Tibial nerve (tissue), 4 donors: ENCODE measurements at regions not wholly inside any gene's neighbourhood (a gene's known extent, or its start where the extent isn't known, plus 50 kb on each side); places are given as distances from the start of the nearest gene placed in this dataset.

Source experiments
- DNase-seq, 2 donors: peaks; one replicate each; pipeline ENCODE4 v3.0.0-alpha.2; 2019; ENCODE audit warnings: low spot score in 2 of 2
- H3K27ac ChIP-seq, 4 donors: fragments of 200-600 bp; sonication (generic) in 3 of 4; one replicate each; pipeline ENCODE4 v1.5.1; 2017 to 2019; ENCODE audit warnings: mild to moderate bottlenecking in 1 of 4
- H3K27me3 ChIP-seq, 2 donors: fragments of 200-600 bp; sonication (generic) in 1 of 2; one replicate each; pipeline versions ENCODE4 v1.5.1 to v1.6.0; 2017 to 2019
- H3K36me3 ChIP-seq, 3 donors: fragments of 200-600 bp; sonication (generic); one replicate each; pipeline ENCODE4 v1.5.1; 2018 to 2019
- H3K4me1 ChIP-seq, 4 donors: fragments of 200-600 bp; sonication (generic) in 3 of 4; one replicate each; pipeline ENCODE4 v1.5.1; 2017 to 2019
- H3K4me3 ChIP-seq, 4 donors: fragments of 200-600 bp; sonication (generic) in 3 of 4; one replicate each; pipeline ENCODE4 v1.5.1; 2017 to 2019; ENCODE audit warnings: mild to moderate bottlenecking in 1 of 4, moderate library complexity in 1 of 4
- H3K9me3 ChIP-seq, 4 donors: fragments of 200-600 bp; sonication (generic) in 3 of 4; one replicate each; pipeline ENCODE4 v1.5.1; 2017 to 2019
- EP300 ChIP-seq, 2 donors: sonication (generic); formaldehyde crosslinking; IDR thresholded peaks; one replicate each; pipeline ENCODE4 v1.6.1; 2017; ENCODE audit warnings: antibody characterized with exemption in 2 of 2, mild to moderate bottlenecking in 1 of 2
- POLR2A ChIP-seq, 2 donors: fragments of 450-650 bp; IDR thresholded peaks; one replicate each; pipeline ENCODE4 v1.6.1; 2017; ENCODE audit warnings: antibody characterized with exemption in 2 of 2, mild to moderate bottlenecking in 2 of 2, moderate library complexity in 2 of 2
- WGBS, 2 donors: methylation state at CpG; one replicate each; pipeline ENCODE4 v1.1.5; 2018; 5-methylcytosine and 5-hydroxymethylcytosine counted together
- TF ChIP-seq, protein P1 (sequence below), 5 experiments: fragments of 200-600 bp in 3 of 5; fragments of 450-650 bp in 2 of 5; sonication (generic) in 3 of 5; IDR thresholded peaks; one replicate each; pipeline ENCODE4 v1.5.1; 2016 to 2019; ENCODE audit warnings: antibody characterized with exemption in 5 of 5, mild to moderate bottlenecking in 3 of 5, moderate library complexity in 2 of 5

DNA sequence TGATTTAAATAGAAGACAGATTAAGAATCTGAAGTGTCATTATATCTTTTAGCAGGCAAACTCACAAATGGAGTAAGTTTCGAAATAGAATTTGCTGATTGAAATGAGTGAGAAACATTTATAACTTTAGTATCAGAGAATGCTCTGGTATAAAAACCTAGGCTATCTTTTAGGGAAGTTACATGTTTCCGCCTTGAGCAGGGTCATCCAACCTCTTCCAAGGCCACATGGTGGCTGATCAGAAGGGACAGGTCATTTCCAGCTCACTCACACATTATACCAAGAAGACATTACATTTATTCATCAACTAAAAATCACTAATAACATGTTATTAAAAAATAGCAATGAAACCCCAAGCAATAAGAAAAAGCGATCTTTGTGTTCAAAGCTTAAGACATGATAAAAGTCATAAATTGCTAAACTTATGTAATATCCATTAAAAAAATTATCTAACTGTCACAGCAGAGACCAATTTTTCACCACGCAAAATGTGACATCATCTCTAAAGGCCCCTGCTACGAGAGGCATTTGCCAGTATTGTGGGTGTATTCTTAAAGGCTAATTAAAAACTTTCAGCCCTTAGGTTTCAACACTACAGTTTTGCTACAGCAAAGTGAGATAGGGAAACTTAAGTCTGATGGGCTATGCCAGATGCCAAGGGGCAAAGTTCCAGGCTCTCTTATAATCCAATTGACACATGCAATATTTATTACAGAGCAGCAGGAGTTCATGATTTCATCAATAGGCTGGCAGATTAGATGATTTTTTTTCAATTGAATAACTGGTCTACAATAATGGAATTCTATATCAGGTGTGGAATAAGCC, 240.4 kb upstream of the TBL1XR1 start:
- Histone ChIP-seq H3K36me3 (no peaks in the 10 kb centered on the region), H3K9me3 (no peaks in the 10 kb centered on the region), H3K4me3 (no peak overlapping the region), H3K4me1 (no peaks in the 10 kb centered on the region), H3K27me3 (no peaks in the 10 kb centered on the region), H3K27ac (no peak overlapping the region)
- no peak for DNase-seq
- 76 to 82% methylated on average over 5 of the region's 5 CpGs for WGBS, 2 donors
- TF ChIP-seq, protein P1, sequence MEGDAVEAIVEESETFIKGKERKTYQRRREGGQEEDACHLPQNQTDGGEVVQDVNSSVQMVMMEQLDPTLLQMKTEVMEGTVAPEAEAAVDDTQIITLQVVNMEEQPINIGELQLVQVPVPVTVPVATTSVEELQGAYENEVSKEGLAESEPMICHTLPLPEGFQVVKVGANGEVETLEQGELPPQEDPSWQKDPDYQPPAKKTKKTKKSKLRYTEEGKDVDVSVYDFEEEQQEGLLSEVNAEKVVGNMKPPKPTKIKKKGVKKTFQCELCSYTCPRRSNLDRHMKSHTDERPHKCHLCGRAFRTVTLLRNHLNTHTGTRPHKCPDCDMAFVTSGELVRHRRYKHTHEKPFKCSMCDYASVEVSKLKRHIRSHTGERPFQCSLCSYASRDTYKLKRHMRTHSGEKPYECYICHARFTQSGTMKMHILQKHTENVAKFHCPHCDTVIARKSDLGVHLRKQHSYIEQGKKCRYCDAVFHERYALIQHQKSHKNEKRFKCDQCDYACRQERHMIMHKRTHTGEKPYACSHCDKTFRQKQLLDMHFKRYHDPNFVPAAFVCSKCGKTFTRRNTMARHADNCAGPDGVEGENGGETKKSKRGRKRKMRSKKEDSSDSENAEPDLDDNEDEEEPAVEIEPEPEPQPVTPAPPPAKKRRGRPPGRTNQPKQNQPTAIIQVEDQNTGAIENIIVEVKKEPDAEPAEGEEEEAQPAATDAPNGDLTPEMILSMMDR (IDR thresholded peaks at IDR 0.05), result no peak
- TF ChIP-seq EP300 (IDR thresholded peaks at IDR 0.05), result no peak
- TF ChIP-seq POLR2A (IDR thresholded peaks at IDR 0.05), result no peak

DNA sequence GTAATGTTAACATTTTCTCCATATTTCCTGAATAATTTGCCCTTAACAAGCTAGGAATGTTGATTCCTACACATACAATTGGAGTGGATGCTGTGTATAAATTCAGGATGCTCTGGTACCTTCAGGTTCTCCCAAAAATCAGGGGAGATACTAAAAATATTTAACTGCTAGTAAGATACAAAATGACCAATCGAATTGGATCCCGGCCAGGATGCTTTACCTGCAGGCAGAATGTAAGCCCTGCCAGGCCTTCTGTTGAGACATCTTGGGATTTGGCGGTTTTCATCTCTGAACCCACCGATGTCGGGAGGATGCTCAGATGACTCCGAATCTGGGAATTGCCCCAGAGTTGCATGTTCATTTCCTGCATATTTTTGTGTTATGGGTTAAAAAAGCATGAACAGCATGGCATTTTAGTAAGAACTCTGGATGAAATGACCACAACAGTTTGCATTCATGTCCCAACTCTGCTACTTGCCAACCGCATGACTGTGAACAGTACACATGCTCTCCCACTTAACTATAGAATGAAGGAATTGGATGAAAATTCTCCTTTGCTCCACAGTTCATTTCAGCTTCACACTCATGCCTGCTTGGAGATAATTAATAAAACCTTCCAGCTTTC, 241.4 kb upstream of the TBL1XR1 start:
- H3K27me3 ChIP-seq, result no peaks in the 10 kb centered on the region
- DNase-seq, result no peak
- H3K4me1 ChIP-seq, result no peaks in the 10 kb centered on the region
- no peaks in the 10 kb centered on the region for H3K9me3 ChIP-seq
- WGBS, 2 donors, result 74 to 78% methylated on average over 7 of the region's 7 CpGs
- no peak for TF ChIP-seq POLR2A (IDR thresholded peaks at IDR 0.05)
- TF ChIP-seq, protein P1 (IDR thresholded peaks at IDR 0.05), result no peak
- no peak for TF ChIP-seq EP300 (IDR thresholded peaks at IDR 0.05)
- H3K4me3 ChIP-seq, result no peak overlapping the region
- H3K27ac ChIP-seq, result no peak overlapping the region
- H3K36me3 ChIP-seq, result no peaks in the 10 kb centered on the region

DNA sequence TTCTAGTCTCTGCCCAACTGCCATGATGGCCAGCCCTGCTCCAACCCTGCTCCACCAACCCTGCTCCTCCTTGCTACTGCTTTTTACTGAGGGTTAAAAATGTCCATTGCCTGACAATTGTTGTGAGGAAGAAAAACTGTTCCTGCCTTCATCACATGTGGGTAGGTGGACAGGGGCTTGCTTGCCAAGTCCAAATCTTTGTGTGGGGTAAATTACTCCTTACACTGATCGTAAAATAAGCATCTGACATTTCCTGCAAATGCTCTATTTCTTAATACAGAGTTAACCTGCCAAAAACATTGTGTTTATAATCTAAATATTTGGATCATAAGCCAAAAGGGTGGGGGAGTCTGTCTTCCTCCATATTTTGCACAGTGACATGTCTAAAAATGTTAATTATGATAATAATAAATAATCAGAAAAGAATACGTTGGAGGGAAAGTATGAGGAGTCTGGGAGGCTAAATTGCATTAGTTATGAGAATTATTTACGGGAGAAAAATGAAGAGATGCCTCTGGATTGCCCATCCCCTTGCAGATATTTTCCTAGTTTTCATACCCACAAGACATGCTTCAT, 242.5 kb upstream of the TBL1XR1 start:
- Histone ChIP-seq H3K4me3 (no peak overlapping the region), H3K27me3 (no peaks in the 10 kb centered on the region), H3K36me3 (no peaks in the 10 kb centered on the region), H3K4me1 (no peaks in the 10 kb centered on the region), H3K9me3 (no peaks in the 10 kb centered on the region), H3K27ac (no peak overlapping the region)
- DNase-seq, result no peak
- WGBS, 2 donors, result 64 to 74% methylated on average over 3 of the region's 3 CpGs
- TF ChIP-seq POLR2A (IDR thresholded peaks at IDR 0.05), result no peak
- TF ChIP-seq EP300 (IDR thresholded peaks at IDR 0.05), result no peak
- TF ChIP-seq, protein P1 (IDR thresholded peaks at IDR 0.05), result no peak

DNA sequence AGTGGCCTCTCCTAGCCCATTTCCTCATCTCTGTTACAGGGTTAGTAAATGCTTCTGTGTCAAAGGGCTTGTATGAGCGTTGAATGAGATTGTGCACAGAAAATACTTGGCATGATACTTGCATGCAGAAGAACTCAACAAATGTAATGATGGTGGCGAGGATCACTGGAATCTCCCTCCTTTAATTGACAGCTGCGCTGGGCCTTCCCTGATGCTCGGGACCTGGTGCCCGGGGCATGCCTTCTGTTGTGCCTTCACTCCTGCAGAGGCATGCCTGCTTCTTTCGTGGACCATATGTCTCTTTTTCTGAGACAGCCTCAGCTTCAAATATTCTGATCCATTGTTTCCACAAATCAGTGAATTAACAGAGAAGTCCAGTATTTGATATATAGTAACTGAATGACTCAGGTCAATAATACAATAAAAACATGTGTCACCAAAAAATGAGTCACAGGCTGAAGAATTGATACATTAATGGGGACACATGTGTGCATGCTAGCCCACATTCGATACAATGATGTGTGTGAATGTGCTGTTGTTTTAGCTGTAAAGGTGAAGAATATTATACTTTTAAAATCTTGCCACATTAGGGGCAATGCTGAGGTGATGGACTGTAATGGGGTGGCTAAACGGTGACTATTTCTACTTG, 243.3 kb upstream of the TBL1XR1 start:
- H3K27me3 ChIP-seq, result no peaks in the 10 kb centered on the region
- no peaks in the 10 kb centered on the region for H3K4me1 ChIP-seq
- TF ChIP-seq POLR2A (IDR thresholded peaks at IDR 0.05), result no peak
- TF ChIP-seq, protein P1 (IDR thresholded peaks at IDR 0.05), result no peak
- TF ChIP-seq EP300 (IDR thresholded peaks at IDR 0.05), result no peak
- no peak for DNase-seq
- no peaks in the 10 kb centered on the region for H3K9me3 ChIP-seq
- H3K4me3 ChIP-seq, result no peak overlapping the region
- H3K36me3 ChIP-seq, result no peaks in the 10 kb centered on the region
- no peak overlapping the region for H3K27ac ChIP-seq
- 86 to 92% methylated on average over 8 of the region's 8 CpGs for WGBS, 2 donors
